ENCODE measurements at regions not wholly inside any gene's neighbourhood (a gene's known extent, or its start where the extent isn't known, plus 50 kb on each side); places are given as distances from the start of the nearest gene placed in this dataset.
"Not testable (repeated sequence)": the region's sequence is repeated elsewhere in the genome, so short reads cannot be mapped to it uniquely, and the experiment has no call there.

GRCh38 chr6:121020656-121021055 is 313.6 kb downstream of the TBC1D32 start:
- DNase-seq = no peak

GRCh38 chr6:121008553-121008952 is 325.7 kb downstream of the TBC1D32 start:
- DNase-seq = no peak

- no peak for DNase-seq
Observed at GRCh38 chr6:121006024-121006423, 328.3 kb downstream of the TBC1D32 start.

- no peak for DNase-seq
Observed at GRCh38 chr6:121000381-121000780, 333.9 kb downstream of the TBC1D32 start.

- DNase-seq = no peak
Observed at GRCh38 chr6:120996340-120996739, 337.9 kb downstream of the TBC1D32 start.

- no peak for DNase-seq
Observed at GRCh38 chr6:120994573-120994967, 339.7 kb downstream of the TBC1D32 start.

- DNase-seq = no peak
Observed at GRCh38 chr6:120993929-120994572, 340.2 kb downstream of the TBC1D32 start.

- DNase-seq = no peak
Observed at GRCh38 chr6:120992257-120992656, 342.0 kb downstream of the TBC1D32 start.

- DNase-seq = no peak
Observed at GRCh38 chr6:120990866-120991265, 343.4 kb downstream of the TBC1D32 start.

GRCh38 chr6:120981835-120982234 is 352.4 kb downstream of the TBC1D32 start:
- DNase-seq = no peak

- no peak for DNase-seq
Observed at GRCh38 chr6:120966321-120966720, 368.0 kb downstream of the TBC1D32 start.

- DNase-seq = peak in 1 of 5 experiments; percentile 1
Observed at GRCh38 chr6:120965814-120966213, 368.5 kb downstream of the TBC1D32 start.

GRCh38 chr6:120960761-120961160 is 373.5 kb downstream of the TBC1D32 start:
- DNase-seq = no peak

- DNase-seq = no peak
Observed at GRCh38 chr6:120954111-120954510, 380.2 kb downstream of the TBC1D32 start.

- DNase-seq = no peak
Observed at GRCh38 chr6:120951258-120951657, 383.0 kb downstream of the TBC1D32 start.

- DNase-seq = no peak
Observed at GRCh38 chr6:120947111-120947510, 387.2 kb downstream of the TBC1D32 start.

- DNase-seq = no peak
Observed at GRCh38 chr6:120945905-120946594, 388.2 kb downstream of the TBC1D32 start.

- no peak for DNase-seq
Observed at GRCh38 chr6:120938876-120939472, 395.3 kb downstream of the TBC1D32 start.

GRCh38 chr6:120938164-120938875 is 396.0 kb downstream of the TBC1D32 start:
- no peak for DNase-seq

GRCh38 chr6:120935908-120936307 is 398.4 kb downstream of the TBC1D32 start:
- no peak for DNase-seq

GRCh38 chr6:120935016-120935415 is 399.3 kb downstream of the TBC1D32 start:
- no peak for DNase-seq

- DNase-seq = not testable (repeated sequence)
Observed at GRCh38 chr6:120931520-120932180, 402.6 kb downstream of the TBC1D32 start.

- DNase-seq = not testable (repeated sequence)
Observed at GRCh38 chr6:120930500-120930899, 403.8 kb downstream of the TBC1D32 start.

All from T-helper 2 cell (primary cell).